Glutamatergic neuron (in vitro differentiated cells): ENCODE measurements at regions not wholly inside any gene's neighbourhood (a gene's known extent, or its start where the extent isn't known, plus 50 kb on each side); places are given as distances from the start of the nearest gene placed in this dataset.

ENCODE experiments used
- DNase-seq: peaks from one replicate; pipeline ENCODE4 v3.0.0; 2022
- H3K27ac Mint-ChIP-seq: one replicate; pipeline ENCODE4 v1.8.0; 2020; ENCODE audit warnings: mild to moderate bottlenecking, mixed read lengths, inconsistent platforms; ENCODE audit not compliant: unreplicated experiment
- H3K27me3 Mint-ChIP-seq: one replicate; pipeline ENCODE4 v1.8.0; 2020; ENCODE audit warnings: mild to moderate bottlenecking, moderate library complexity, mixed read lengths, inconsistent platforms; ENCODE audit not compliant: unreplicated experiment
- H3K36me3 Mint-ChIP-seq: one replicate; pipeline ENCODE4 v1.8.0; 2020; ENCODE audit warnings: mild to moderate bottlenecking, mixed read lengths, inconsistent platforms; ENCODE audit not compliant: unreplicated experiment
- H3K4me1 Mint-ChIP-seq: one replicate; pipeline ENCODE4 v1.8.0; 2020; ENCODE audit warnings: mild to moderate bottlenecking, low read depth, mixed read lengths, inconsistent platforms; ENCODE audit not compliant: unreplicated experiment
- H3K4me3 Mint-ChIP-seq: one replicate; pipeline ENCODE4 v1.8.0; 2020; ENCODE audit warnings: mild to moderate bottlenecking, mixed read lengths, inconsistent platforms; ENCODE audit not compliant: unreplicated experiment
- H3K9me3 Mint-ChIP-seq: one replicate; pipeline ENCODE4 v1.8.0; 2020; ENCODE audit warnings: mild to moderate bottlenecking, moderate library complexity, mixed read lengths, inconsistent platforms; ENCODE audit not compliant: unreplicated experiment
- TF ChIP-seq, protein P1 (sequence below): fragments of 200-600 bp; sonication (generic); IDR thresholded peaks from one replicate; pipeline ENCODE4 v1.5.0; 2021; ENCODE audit not compliant: partially characterized antibody, unreplicated experiment

DNA sequence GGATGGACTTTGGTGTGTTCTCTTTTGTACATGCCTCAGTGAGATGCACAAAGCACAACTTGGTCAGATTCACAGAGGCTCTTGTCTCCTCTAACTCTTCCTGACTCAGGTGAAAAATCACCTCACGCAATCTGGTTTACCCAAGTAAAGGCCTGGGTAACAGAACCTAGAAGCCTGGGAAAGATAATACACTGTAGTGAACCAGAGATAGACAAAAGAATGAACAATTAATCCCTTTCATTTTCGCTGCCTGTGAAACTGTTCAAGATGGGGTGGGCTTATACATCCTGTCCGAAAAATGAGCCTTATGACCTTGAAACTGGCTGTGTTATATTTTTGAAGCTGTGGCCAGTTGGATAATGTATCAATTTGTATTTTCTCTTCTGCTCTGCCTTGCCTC, 678.9 kb upstream of the TEX47 start:
- Mint-ChIP-seq H3K9me3 (peaks cover 2% of the 10 kb centered on the region), H3K36me3 (no peaks in the 10 kb centered on the region), H3K4me1 (no peaks in the 10 kb centered on the region), H3K27me3 (no peaks in the 10 kb centered on the region), H3K27ac (no peak overlapping the region), H3K4me3 (no peak overlapping the region)
- TF ChIP-seq, protein P1, sequence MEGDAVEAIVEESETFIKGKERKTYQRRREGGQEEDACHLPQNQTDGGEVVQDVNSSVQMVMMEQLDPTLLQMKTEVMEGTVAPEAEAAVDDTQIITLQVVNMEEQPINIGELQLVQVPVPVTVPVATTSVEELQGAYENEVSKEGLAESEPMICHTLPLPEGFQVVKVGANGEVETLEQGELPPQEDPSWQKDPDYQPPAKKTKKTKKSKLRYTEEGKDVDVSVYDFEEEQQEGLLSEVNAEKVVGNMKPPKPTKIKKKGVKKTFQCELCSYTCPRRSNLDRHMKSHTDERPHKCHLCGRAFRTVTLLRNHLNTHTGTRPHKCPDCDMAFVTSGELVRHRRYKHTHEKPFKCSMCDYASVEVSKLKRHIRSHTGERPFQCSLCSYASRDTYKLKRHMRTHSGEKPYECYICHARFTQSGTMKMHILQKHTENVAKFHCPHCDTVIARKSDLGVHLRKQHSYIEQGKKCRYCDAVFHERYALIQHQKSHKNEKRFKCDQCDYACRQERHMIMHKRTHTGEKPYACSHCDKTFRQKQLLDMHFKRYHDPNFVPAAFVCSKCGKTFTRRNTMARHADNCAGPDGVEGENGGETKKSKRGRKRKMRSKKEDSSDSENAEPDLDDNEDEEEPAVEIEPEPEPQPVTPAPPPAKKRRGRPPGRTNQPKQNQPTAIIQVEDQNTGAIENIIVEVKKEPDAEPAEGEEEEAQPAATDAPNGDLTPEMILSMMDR, result no peak
- DNase-seq, result no peak

DNA sequence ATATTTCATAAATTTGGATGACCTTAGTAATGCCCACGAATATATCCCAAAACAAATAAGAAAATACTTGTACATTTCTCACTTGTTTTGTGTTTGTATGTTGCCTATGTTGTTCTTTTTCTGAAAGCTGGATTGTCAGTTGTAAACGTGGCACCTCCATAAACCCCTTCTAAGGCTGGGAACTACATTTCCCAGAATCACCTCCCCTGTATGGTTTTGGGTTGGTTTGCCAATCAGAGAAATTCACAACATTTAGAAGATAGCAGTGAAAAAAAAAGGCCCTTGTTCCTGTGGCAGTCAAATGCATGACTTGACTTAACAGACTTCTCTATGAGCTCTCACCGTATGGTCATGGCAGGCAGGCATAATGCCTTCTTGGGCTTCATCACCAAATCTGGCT, 676.3 kb upstream of the STEAP1 start:
- TF ChIP-seq, protein P1, result no peak
- H3K4me3 Mint-ChIP-seq, result no peak overlapping the region
- H3K27ac Mint-ChIP-seq, result no peak overlapping the region
- no peaks in the 10 kb centered on the region for H3K27me3 Mint-ChIP-seq
- no peaks in the 10 kb centered on the region for H3K36me3 Mint-ChIP-seq
- H3K9me3 Mint-ChIP-seq, result peaks cover 2% of the 10 kb centered on the region
- DNase-seq, result no peak
- peaks cover 2% of the 10 kb centered on the region for H3K4me1 Mint-ChIP-seq

DNA sequence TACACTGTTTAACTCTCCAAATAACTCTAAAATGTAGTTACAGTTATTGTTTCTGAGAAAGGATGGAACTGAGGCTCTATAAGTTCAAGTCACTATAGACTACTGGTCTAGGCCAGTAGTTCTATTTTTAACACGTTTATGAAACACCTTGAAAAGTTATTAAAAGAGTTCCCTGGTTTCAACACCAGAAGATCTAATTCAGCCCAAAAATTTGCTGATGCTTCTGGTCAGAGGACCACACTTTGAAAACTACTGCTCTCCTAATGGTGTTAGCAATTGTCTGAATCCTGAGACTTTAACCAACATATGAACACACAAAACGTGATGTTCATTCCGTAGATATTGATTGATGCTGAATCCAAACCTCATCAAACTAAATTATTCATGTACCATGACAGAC, 658.6 kb upstream of the STEAP1 start:
- TF ChIP-seq, protein P1, result no peak
- H3K9me3 Mint-ChIP-seq, result no peaks in the 10 kb centered on the region
- no peak overlapping the region for H3K4me3 Mint-ChIP-seq
- no peak for DNase-seq
- no peaks in the 10 kb centered on the region for H3K4me1 Mint-ChIP-seq
- no peaks in the 10 kb centered on the region for H3K27me3 Mint-ChIP-seq
- H3K36me3 Mint-ChIP-seq, result no peaks in the 10 kb centered on the region
- no peak overlapping the region for H3K27ac Mint-ChIP-seq

DNA sequence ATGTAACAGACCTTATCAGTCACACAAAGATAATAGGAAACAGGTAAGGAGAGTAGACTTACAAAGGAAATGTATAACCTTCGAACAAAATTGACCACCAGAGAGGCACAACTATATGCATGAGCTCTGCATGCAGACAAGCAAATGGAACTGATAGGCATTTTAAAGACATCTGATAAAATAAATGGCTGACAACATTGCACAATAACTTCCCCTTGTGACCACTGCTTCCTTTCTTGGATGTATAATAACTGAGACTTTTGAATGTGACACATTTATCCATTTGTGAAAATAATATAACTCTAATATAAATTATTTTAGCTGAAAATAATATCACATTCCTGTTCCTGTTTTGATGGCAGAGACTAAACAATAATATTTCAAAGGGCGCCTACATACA, 654.2 kb upstream of the STEAP1 start:
- no peaks in the 10 kb centered on the region for H3K27me3 Mint-ChIP-seq
- H3K36me3 Mint-ChIP-seq, result no peaks in the 10 kb centered on the region
- H3K27ac Mint-ChIP-seq, result no peak overlapping the region
- no peak for DNase-seq
- TF ChIP-seq, protein P1, result no peak
- H3K4me1 Mint-ChIP-seq, result no peaks in the 10 kb centered on the region
- H3K4me3 Mint-ChIP-seq, result no peak overlapping the region
- no peaks in the 10 kb centered on the region for H3K9me3 Mint-ChIP-seq

DNA sequence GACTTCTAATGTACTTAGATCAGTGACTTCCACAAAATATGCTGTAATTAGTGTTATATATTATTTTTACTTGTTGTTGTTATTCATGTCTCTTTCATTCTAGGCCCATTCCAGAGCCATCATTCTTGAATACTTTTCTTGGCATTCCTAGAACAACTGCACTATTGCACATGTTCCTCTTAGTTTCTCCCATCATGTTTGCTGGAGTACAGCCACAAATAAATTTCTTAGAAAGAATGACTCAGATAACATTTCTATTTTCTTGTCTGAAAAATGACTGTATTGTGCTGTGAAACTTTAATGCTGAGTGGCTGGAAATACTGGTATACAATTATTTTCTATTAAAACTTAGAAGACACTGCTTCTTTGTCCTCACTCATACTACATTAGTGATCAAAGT, 651.0 kb upstream of the STEAP1 start:
- TF ChIP-seq, protein P1, result no peak
- no peak overlapping the region for H3K4me3 Mint-ChIP-seq
- H3K4me1 Mint-ChIP-seq, result no peaks in the 10 kb centered on the region
- H3K27me3 Mint-ChIP-seq, result no peaks in the 10 kb centered on the region
- H3K36me3 Mint-ChIP-seq, result no peaks in the 10 kb centered on the region
- DNase-seq, result no peak
- no peak overlapping the region for H3K27ac Mint-ChIP-seq
- H3K9me3 Mint-ChIP-seq, result no peaks in the 10 kb centered on the region
